ENCODE measurements at regions not wholly inside any gene's neighbourhood (a gene's known extent, or its start where the extent isn't known, plus 50 kb on each side); places are given as distances from the start of the nearest gene placed in this dataset.

DNA sequence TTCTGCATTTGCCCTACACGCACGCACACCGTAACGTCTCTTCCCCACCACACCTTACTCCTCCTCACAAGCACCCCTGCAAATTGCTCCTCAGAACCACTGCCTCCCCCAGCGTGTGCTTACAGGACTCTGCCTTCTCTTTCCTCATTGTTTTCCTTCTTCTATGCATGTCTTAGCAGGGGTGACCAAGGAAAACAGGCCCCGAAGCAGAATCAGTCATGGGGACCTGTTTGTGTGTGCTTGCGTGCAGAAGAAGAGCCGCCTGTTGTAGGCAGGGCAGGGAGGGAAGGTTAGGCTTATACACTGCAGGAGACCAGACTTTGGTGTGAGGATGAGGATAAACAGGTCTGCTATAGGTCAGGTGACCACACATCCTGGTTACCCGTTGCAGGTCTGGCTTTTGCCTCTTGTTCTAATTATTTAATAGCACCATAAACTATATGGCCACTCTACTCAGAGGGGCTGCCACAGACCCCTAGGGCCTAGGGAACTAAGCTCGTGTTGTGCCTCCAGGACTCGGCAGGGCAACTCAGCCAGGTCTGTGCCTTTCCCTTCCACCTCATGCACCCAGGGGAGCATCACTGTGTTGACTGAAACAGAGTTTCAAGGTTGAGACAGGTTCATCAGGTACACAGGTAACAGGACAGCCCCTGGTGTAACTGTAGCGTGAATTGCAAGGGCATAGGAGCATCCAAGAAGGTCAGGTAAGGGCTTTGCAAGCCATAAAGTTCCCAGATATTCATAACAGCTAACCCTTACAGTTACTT is 60.8 kb upstream of the EPS8L3 start:
- no peak for TF ChIP-seq YY1 (IDR thresholded peaks at IDR 0.05; ENCODE audit: insufficient read depth, insufficient read length)
- no peak for TF ChIP-seq ZNF274 (IDR thresholded peaks at IDR 0.05; ENCODE audit: low read depth, low read length)
